Stimulated activated CD8-positive, alpha-beta memory T cell treated with anti-CD3 and anti-CD28 coated beads, Interleukin-12 subunit alpha, Interleukin-12 subunit beta, amount 100 ng/mL, for 24 hours (primary cell): ENCODE measurements at regions not wholly inside any gene's neighbourhood (a gene's known extent, or its start where the extent isn't known, plus 50 kb on each side); places are given as distances from the start of the nearest gene placed in this dataset.
"Not testable (repeated sequence)": the region's sequence is repeated elsewhere in the genome, so short reads cannot be mapped to it uniquely, and the experiment has no call there.

Source experiments
- DNase-seq: peaks from one replicate; pipeline ENCODE4 v3.0.0-alpha.2; 2020; ENCODE audit errors: extremely low read depth

GRCh38 chr2:235219048-235219447 lies 267.2 kb downstream of the SH3BP4 start:
- no peak for DNase-seq

- no peak for DNase-seq
These were observed 268.5 kb downstream of the SH3BP4 start for GRCh38 chr2:235220331-235220730.

- DNase-seq = no peak
These were observed 270.8 kb upstream of the AGAP1 start for GRCh38 chr2:235223011-235223410.

- DNase-seq = no peak
These were observed 269.4 kb upstream of the AGAP1 start for GRCh38 chr2:235224410-235224809.

- DNase-seq = no peak
These were observed 268.6 kb upstream of the AGAP1 start for GRCh38 chr2:235225261-235225660.

- no peak for DNase-seq
These were observed 266.3 kb upstream of the AGAP1 start for GRCh38 chr2:235227590-235227989.

GRCh38 chr2:235228422-235228821 lies 265.4 kb upstream of the AGAP1 start:
- DNase-seq = not testable (repeated sequence)

GRCh38 chr2:235229236-235229635 lies 264.6 kb upstream of the AGAP1 start:
- DNase-seq = no peak

GRCh38 chr2:235230821-235231601 lies 262.8 kb upstream of the AGAP1 start:
- no peak for DNase-seq

- DNase-seq = no peak
These were observed 261.1 kb upstream of the AGAP1 start for GRCh38 chr2:235232449-235233433.

- DNase-seq = no peak
These were observed 259.1 kb upstream of the AGAP1 start for GRCh38 chr2:235234736-235235135.

- DNase-seq = no peak
These were observed 257.7 kb upstream of the AGAP1 start for GRCh38 chr2:235235977-235236767.

GRCh38 chr2:235238537-235238936 lies 255.3 kb upstream of the AGAP1 start:
- no peak for DNase-seq

GRCh38 chr2:235240574-235240973 lies 253.3 kb upstream of the AGAP1 start:
- no peak for DNase-seq

GRCh38 chr2:235244255-235245220 lies 249.3 kb upstream of the AGAP1 start:
- DNase-seq = no peak

- no peak for DNase-seq
These were observed 246.8 kb upstream of the AGAP1 start for GRCh38 chr2:235247001-235247400.

GRCh38 chr2:235255693-235256092 lies 238.2 kb upstream of the AGAP1 start:
- DNase-seq = no peak

GRCh38 chr2:235257590-235257989 lies 236.3 kb upstream of the AGAP1 start:
- no peak for DNase-seq

GRCh38 chr2:235262750-235263149 lies 231.1 kb upstream of the AGAP1 start:
- no peak for DNase-seq

- DNase-seq = no peak
These were observed 230.4 kb upstream of the AGAP1 start for GRCh38 chr2:235263205-235264120.
